K562 (cell line): ENCODE measurements at regions not wholly inside any gene's neighbourhood (a gene's known extent, or its start where the extent isn't known, plus 50 kb on each side); places are given as distances from the start of the nearest gene placed in this dataset.

Source experiments
- ATAC-seq: fragments of 200-7000 bp; cut with Tn5 transposase; 3 replicates; pipeline ENCODE4 v1.9.1; 2020; ENCODE audit warnings: moderate library complexity
- BruUV-seq: library from RNA; stranded (reverse); fragments of 400-500 nt; replicated peaks from 2 replicates; lab custom pipeline; 2021; lab: Mats Ljungman, UMichigan
- CTCF ChIA-PET: fragments of 300-600 bp; formaldehyde crosslinking; extraction: SDS; loops from one replicate; lab custom pipeline; 2021; ENCODE audit warnings: low intra/inter-chr PET ratio; lab: Yijun Ruan, JAX
- POLR2A ChIA-PET: fragments of 300-600, 350-650 bp; sonication (Branson Sonifier 250); formaldehyde crosslinking; extraction: SDS; loops from one replicate; lab custom pipeline; 2021; ENCODE audit warnings: antibody characterized with exemption, inconsistent platforms; lab: Yijun Ruan, JAX
- DNase-seq, 4 experiments: peaks; one replicate each; pipeline versions ENCODE4 v3.0.0 to v3.0.0-alpha.2; 2011 to 2018; ENCODE audit warnings: low spot score in 3 of 4, mixed read lengths in 3 of 4; ENCODE audit errors: extremely low read depth in 1 of 4
- FAIRE-seq: peaks from 2 replicates; lab custom pipeline; 2011; peaks lifted over from hg19 to GRCh38; lab: Jason Lieb, UNC
- H2AFZ ChIP-seq: 2 replicates; pipeline ENCODE4 v1.6.0; 2011; ENCODE audit warnings: low read depth, low read length, control low read depth, inconsistent platforms
- H3K27ac ChIP-seq: fragments of 200-600 bp; 3 replicates; pipeline ENCODE4 v1.8.0; 2011; ENCODE audit warnings: low read depth, mild to moderate bottlenecking, control low read depth, inconsistent platforms, low read length, moderate library complexity, mixed read lengths; ENCODE audit errors: extremely low read depth
- H3K27me3 ChIP-seq, 2 experiments: fragments of 300-600 bp in 1 of 2; 2 replicates in 1 of 2; 3 replicates in 1 of 2; pipeline versions ENCODE4 v1.6.0 to v1.8.0; 2011; ENCODE audit warnings: inconsistent platforms in 2 of 2, low read length in 2 of 2, mild to moderate bottlenecking in 1 of 2, mixed read lengths in 1 of 2, moderate library complexity in 1 of 2; ENCODE audit not compliant: control insufficient read depth in 2 of 2, insufficient read depth in 2 of 2
- H3K36me3 ChIP-seq: fragments of 300-600 bp; 3 replicates; pipeline ENCODE4 v1.8.0; 2011; ENCODE audit warnings: mild to moderate bottlenecking, low read length, inconsistent platforms; ENCODE audit not compliant: control insufficient read depth, insufficient read depth
- H3K4me1 ChIP-seq, 2 experiments: fragments of 200-600 bp in 1 of 2; replicated peaks in 1 of 2; 2 replicates in 1 of 2; 3 replicates in 1 of 2; pipeline versions ENCODE4 v1.5.1 to v1.8.0; 2011; ENCODE audit warnings: inconsistent platforms in 2 of 2, low read length in 2 of 2, mild to moderate bottlenecking in 1 of 2, mixed read lengths in 1 of 2, moderate library complexity in 1 of 2; ENCODE audit not compliant: control insufficient read depth in 2 of 2, insufficient read depth in 2 of 2
- H3K4me2 ChIP-seq: 2 replicates; pipeline ENCODE4 v1.6.1; 2011; ENCODE audit warnings: low read length, control low read depth, inconsistent platforms, mixed read lengths; ENCODE audit not compliant: insufficient read depth
- H3K4me3 ChIP-seq: fragments of 200-600 bp; sonication (generic), shearing (Covaris generic); 2 replicates; pipeline ENCODE4 v1.5.1; 2016; ENCODE audit warnings: control low read depth, inconsistent platforms
- H3K79me2 ChIP-seq: fragments of 200-600 bp; 3 replicates; pipeline ENCODE4 v1.8.0; 2011; ENCODE audit warnings: low read length, inconsistent platforms; ENCODE audit not compliant: control insufficient read depth, insufficient read depth
- H3K9ac ChIP-seq, 2 experiments: 2 replicates each; pipeline versions ENCODE4 v1.6.0 to v1.6.1; 2011; ENCODE audit warnings: low read depth in 2 of 2, low read length in 2 of 2, control low read depth in 1 of 2, inconsistent platforms in 1 of 2, mild to moderate bottlenecking in 1 of 2, mixed read lengths in 1 of 2; ENCODE audit not compliant: insufficient read depth in 1 of 2
- H3K9me1 ChIP-seq: one replicate; pipeline ENCODE4 v1.6.0; 2011; ENCODE audit warnings: inconsistent platforms, mild to moderate bottlenecking, low read length, moderate library complexity; ENCODE audit not compliant: control insufficient read depth, insufficient read depth
- H3K9me3 ChIP-seq: replicated peaks from 2 replicates; pipeline ENCODE4 v1.5.1; 2011; ENCODE audit warnings: low read depth, low read length, inconsistent platforms; ENCODE audit not compliant: control insufficient read depth, insufficient read depth
- H4K20me1 ChIP-seq: replicated peaks from 2 replicates; pipeline ENCODE4 v1.6.1; 2011; ENCODE audit warnings: low read length, inconsistent platforms, mixed read lengths; ENCODE audit not compliant: control insufficient read depth, insufficient read depth
- ARID1B ChIP-seq: fragments of 450-650 bp; IDR thresholded peaks from 2 replicates; pipeline ENCODE4 v1.6.1; 2016; ENCODE audit warnings: antibody characterized with exemption, mild to moderate bottlenecking, inconsistent platforms
- CBFA2T2 ChIP-seq: fragments of 450-650 bp; conservative IDR thresholded peaks from 2 replicates; pipeline ENCODE4 v1.6.1; 2017; ENCODE audit warnings: mild to moderate bottlenecking
- CTBP1 ChIP-seq: fragments of 450-650 bp; IDR thresholded peaks from 2 replicates; pipeline ENCODE4 v1.6.1; 2016; ENCODE audit warnings: borderline replicate concordance
- FOXJ2 ChIP-seq: fragments of 200-800 bp; sonication (Bioruptor generic); IDR thresholded peaks from 2 replicates; pipeline ENCODE4 v1.6.1; 2016; ENCODE audit warnings: missing genetic modification characterization, missing compliant biosample characterization
- HMG20B ChIP-seq: fragments of 250-450 bp; sonication (Bioruptor Pico); IDR thresholded peaks from 2 replicates; pipeline ENCODE4 v1.5.0; 2021; ENCODE audit warnings: mild to moderate bottlenecking
- KLF13 ChIP-seq: fragments of 450-650 bp; IDR thresholded peaks from 2 replicates; pipeline ENCODE4 v1.6.1; 2016; ENCODE audit warnings: missing genetic modification characterization, low read depth, mild to moderate bottlenecking, missing compliant biosample characterization, moderate library complexity, borderline replicate concordance
- L3MBTL2 ChIP-seq: fragments of 450-650 bp; IDR thresholded peaks from 2 replicates; pipeline ENCODE4 v1.6.1; 2016; ENCODE audit warnings: mild to moderate bottlenecking, moderate library complexity
- MCM2 ChIP-seq: fragments of 450-650 bp; IDR thresholded peaks from 2 replicates; pipeline ENCODE4 v1.6.1; 2017; ENCODE audit warnings: low read depth, mild to moderate bottlenecking
- PRPF4 ChIP-seq: fragments of 200-400 bp; formaldehyde crosslinking; IDR thresholded peaks from one replicate; pipeline ENCODE4 v1.6.1; 2017; ENCODE audit warnings: low read length, low read depth, mild to moderate bottlenecking; ENCODE audit not compliant: insufficient read depth, poor library complexity, severe bottlenecking
- SAFB2 ChIP-seq: fragments of 200-400 bp; formaldehyde crosslinking; IDR thresholded peaks from 2 replicates; pipeline ENCODE4 v1.6.1; 2018; ENCODE audit warnings: borderline replicate concordance, low read length, low read depth, moderate library complexity; ENCODE audit not compliant: severe bottlenecking
- SMC3 ChIP-seq: conservative IDR thresholded peaks from 2 replicates; pipeline ENCODE4 v1.6.1; 2011; ENCODE audit warnings: low read depth, low read length, improper control_type of control experiment; ENCODE audit not compliant: insufficient read depth
- SNRNP70 ChIP-seq: fragments of 200-400 bp; formaldehyde crosslinking; optimal IDR thresholded peaks from 2 replicates; pipeline ENCODE3; 2017; ENCODE audit warnings: low read depth, low read length
- TAL1 ChIP-seq: fragments of 450-650 bp; IDR thresholded peaks from 2 replicates; pipeline ENCODE4 v1.6.1; 2016; ENCODE audit warnings: mild to moderate bottlenecking
- XRCC3 ChIP-seq: fragments of 450-650 bp; IDR thresholded peaks from 2 replicates; pipeline ENCODE4 v1.6.1; 2017; ENCODE audit warnings: mild to moderate bottlenecking, moderate library complexity
- ZNF133 ChIP-seq: fragments of 250-450 bp; sonication (Bioruptor Pico); IDR thresholded peaks from 2 replicates; pipeline ENCODE4 v1.4.0; 2020; ENCODE audit warnings: mild to moderate bottlenecking
- ZNF140 ChIP-seq: fragments of 250-450 bp; sonication (Bioruptor Pico); IDR thresholded peaks from 2 replicates; pipeline ENCODE4 v1.8.0; 2021; ENCODE audit warnings: moderate library complexity, mild to moderate bottlenecking, inconsistent platforms
- ZNF764 ChIP-seq: fragments of 250-450 bp; sonication (Bioruptor Pico); IDR thresholded peaks from 2 replicates; pipeline ENCODE4 v1.4.0; 2020; ENCODE audit warnings: low read depth, mild to moderate bottlenecking, moderate library complexity
- WGBS: fragments of 100-300 bp; shearing (Covaris generic); methylation state at CpG from one replicate; pipeline ENCODE4 v1.1.6; 2016; ENCODE audit warnings: low coverage, mixed read lengths; ENCODE audit not compliant: insufficient coverage; ENCODE audit errors: missing lambda C conversion rate; 5-methylcytosine and 5-hydroxymethylcytosine counted together
- in situ Hi-C: fragments of 300-500 bp; cut with MboI; formaldehyde crosslinking; loops from 4 replicates; pipeline ENCODE4 v1.15.0; 2018; ENCODE audit warnings: inconsistent platforms, mixed read lengths
- intact Hi-C: fragments of 100-400 bp; cut with micrococcal nuclease; formaldehyde crosslinking; loops from 2 replicates; pipeline ENCODE4 v1.14.2; 2022

DNA sequence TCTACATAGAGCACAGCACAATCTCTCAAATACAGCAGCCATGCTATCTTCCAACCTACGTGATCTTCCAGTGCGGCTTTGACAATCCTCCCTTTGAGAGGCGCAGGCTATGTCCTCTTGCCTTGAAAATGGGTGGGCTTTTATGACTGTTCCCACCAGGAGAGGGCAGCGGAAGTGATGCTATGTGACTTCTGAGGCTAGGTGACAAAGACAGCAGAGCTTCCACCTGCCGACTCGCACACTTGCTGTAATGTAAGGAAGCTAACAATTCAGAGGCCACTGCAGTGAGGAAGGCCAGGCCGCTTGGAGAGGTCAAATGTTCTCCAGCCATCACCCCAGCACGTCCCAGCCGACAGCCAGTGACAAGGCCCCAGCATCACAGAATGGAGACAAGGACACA is 65.8 kb downstream of the MRPL57 start:
- Histone ChIP-seq H2AFZ (no peak overlapping the region), H3K27ac (no peak overlapping the region)
- 21% methylated on average over 6 of the region's 9 CpGs for WGBS
- intact Hi-C loops: no loop called here
- no peak for ATAC-seq
- CTCF ChIA-PET: no interaction called here
- TF ChIP-seq L3MBTL2 (no peak), KLF13 (no peak)
- TF ChIP-seq, all 486 proteins: peak for 0
- Histone ChIP-seq H3K4me3 (no peak overlapping the region), H3K4me2 (no peak overlapping the region), H3K79me2 (no peaks in the 10 kb centered on the region), H3K4me1 (peaks cover 0 to 7% of the 10 kb centered on the region in 2 experiments; a peak in 2 of 5 replicates), H3K9me1 (no peaks in the 10 kb centered on the region), H3K9me3 (no peaks in the 10 kb centered on the region), H3K27me3 (peaks cover 0 to 17% of the 10 kb centered on the region in 2 experiments; a peak in 1 of 5 replicates), H4K20me1 (no peaks in the 10 kb centered on the region), H3K9ac (no peak overlapping the region), H3K36me3 (no peaks in the 10 kb centered on the region)
- no peak for FAIRE-seq
- BruUV-seq: no TSS peak
- POLR2A ChIA-PET: no interaction called here
- DNase-seq: no peak
- in situ Hi-C loops: no loop called here

DNA sequence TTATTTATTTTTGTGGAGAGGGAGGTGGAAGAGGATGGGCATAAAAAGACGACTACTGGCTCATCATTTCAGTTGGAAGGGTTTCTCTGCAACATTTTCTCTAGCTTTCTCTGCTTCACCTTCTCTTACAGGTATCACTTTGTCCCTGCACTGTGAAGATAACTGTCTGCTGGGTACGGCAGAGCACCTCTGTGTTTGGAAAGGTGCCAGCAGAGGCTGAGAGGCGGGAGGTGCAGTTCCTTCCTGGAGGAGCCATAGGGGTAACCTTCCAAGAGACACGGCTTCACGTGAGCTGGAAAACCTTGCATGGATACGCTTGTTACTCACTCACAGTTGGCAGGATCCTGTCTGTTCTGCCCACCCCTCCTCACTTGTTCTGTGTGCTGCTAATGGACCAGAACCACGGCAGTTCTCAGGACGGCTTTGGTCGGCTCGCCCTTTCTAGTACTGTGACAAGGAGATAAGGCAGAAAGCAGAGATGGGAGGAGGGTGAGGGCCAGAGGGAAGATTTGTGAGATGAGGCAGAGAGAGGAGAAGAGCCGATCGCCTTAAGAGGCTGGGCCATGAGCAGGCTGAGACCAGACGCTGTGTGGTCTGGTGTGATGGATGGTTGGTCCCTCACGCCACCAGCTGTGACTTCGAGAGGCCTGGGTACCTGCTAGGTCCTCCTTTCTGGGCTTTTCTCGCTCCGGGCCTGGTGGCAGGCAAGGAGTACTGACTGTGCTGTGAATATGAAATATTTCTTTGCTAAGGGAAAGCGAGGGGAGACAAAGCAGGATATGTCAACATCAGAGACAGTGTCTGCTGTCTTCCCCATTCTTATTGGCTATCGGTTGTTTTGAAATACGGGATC is 66.8 kb downstream of the MRPL57 start:
- H3K27me3 ChIP-seq: peaks cover 0 to 11% of the 10 kb centered on the region in 2 experiments; a peak in 1 of 5 replicates
- ChIA-PET CTCF (no interaction called here), POLR2A (no interaction called here)
- ATAC-seq (peak; percentile 94), FAIRE-seq (peak; percentile 95), DNase-seq (peak in 2 of 4 experiments; percentile 7 to 30)
- H3K27ac ChIP-seq: no peak overlapping the region
- H3K9me1 ChIP-seq: no peaks in the 10 kb centered on the region
- 0 out of 2 replicates have a peak overlapping the region, but pooled peaks have one; percentile 16 for H2AFZ ChIP-seq
- H3K4me1 ChIP-seq: peaks cover 0 to 7% of the 10 kb centered on the region in 2 experiments; a peak in 2 of 5 replicates
- no peaks in the 10 kb centered on the region for H3K36me3 ChIP-seq
- no peak overlapping the region for H3K9ac ChIP-seq
- no TSS peak for BruUV-seq
- no peak overlapping the region for H3K4me3 ChIP-seq
- peak overlapping the region; percentile 43 for H3K4me2 ChIP-seq
- 0% methylated on average over 15 of the region's 20 CpGs for WGBS
- intact Hi-C loops (no loop called here), in situ Hi-C loops (no loop called here)
- no peaks in the 10 kb centered on the region for H3K79me2 ChIP-seq
- no peaks in the 10 kb centered on the region for H3K9me3 ChIP-seq
- H4K20me1 ChIP-seq: no peaks in the 10 kb centered on the region
- no peak for TF ChIP-seq FOXJ2
- no peak for TF ChIP-seq SMC3
- TF ChIP-seq ZNF133 (CRISPR knock-in tag): no peak
- peak; percentile 8; the same call in 1 of the 2 replicates for TF ChIP-seq TAL1
- no peak for TF ChIP-seq PRPF4
- TF ChIP-seq HMG20B: no peak
- no peak for TF ChIP-seq ZNF140 (CRISPR knock-in tag)
- peak; percentile 27; the same call in 1 of the 2 replicates for TF ChIP-seq CTBP1
- no peak for TF ChIP-seq ZNF764 (CRISPR knock-in tag)
- TF ChIP-seq MCM2: no peak
- no peak for TF ChIP-seq SAFB2
- TF ChIP-seq CBFA2T2: 0 out of 2 replicates have a peak, but pooled peaks have one; percentile 8
- no peak for TF ChIP-seq XRCC3
- TF ChIP-seq SNRNP70: no peak
- TF ChIP-seq ARID1B: peak; percentile 33; the same call in 1 of the 2 replicates
